CD4-positive, alpha-beta T cell treated with Interleukin-4 for 1 hour (primary cell): ENCODE measurements at regions not wholly inside any gene's neighbourhood (a gene's known extent, or its start where the extent isn't known, plus 50 kb on each side); places are given as distances from the start of the nearest gene placed in this dataset.
"Not testable (repeated sequence)": the region's sequence is repeated elsewhere in the genome, so short reads cannot be mapped to it uniquely, and the experiment has no call there.

Experiments
- DNase-seq, 2 donors: peaks; one replicate each; pipeline ENCODE4 v3.0.0-alpha.2; 2020 to 2022

DNA sequence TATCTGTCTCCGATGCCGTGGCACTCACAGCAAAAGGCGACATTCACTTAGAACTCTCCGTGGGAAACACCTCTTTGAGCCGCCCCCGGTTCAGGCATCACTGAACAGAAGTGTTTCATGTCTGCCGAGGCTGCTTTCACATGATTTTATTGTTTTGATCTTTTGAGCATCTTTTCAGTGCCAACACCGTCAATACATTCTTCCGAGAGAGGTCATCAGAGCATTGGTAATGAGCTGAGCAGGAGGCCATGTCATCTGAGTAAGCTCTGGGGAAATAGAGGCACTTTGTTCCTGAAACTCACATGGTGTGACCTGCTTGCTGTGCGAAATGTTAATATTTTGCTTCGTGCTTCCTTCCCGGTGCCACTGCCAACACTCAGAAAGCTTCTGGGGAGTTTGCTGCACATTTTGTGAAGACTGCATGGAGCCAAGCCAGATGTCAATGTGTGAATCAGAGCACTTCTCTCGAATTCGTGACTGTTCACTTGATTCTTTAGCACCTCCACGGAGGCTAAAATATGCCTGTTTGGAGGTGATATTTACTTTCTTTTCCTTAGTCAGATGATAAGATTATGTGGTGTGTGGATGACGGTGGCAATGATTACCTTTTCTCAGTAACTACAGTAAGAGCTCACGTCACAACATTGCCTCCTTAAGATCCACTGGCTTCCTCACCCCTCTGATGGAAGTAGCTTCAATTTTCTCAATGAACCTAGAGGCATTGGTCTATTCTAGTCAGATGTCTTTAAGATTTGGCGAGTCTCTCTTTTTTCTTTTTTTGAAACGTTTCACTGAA is 222.3 kb upstream of the HS3ST1 start:
- no peak for DNase-seq

DNA sequence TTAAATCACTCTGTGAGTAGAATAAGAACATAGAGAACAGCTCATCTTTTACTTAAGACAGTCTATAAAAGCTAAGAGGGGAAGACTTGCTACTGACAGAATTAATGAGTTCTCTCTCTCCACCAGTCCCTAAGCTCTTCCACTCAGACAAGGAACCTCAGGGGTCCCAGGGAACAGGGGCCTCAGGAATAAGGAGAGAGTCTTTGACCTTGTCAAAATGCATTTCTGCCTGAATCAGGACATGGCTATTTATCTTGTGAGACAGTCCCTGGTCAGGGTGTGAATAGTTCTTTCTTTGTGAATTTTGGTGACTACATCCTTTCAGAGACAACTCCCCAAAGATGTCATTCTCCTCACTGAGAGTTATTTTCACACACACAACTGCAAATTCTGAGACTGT is 218.7 kb upstream of the HS3ST1 start:
- no peak for DNase-seq

DNA sequence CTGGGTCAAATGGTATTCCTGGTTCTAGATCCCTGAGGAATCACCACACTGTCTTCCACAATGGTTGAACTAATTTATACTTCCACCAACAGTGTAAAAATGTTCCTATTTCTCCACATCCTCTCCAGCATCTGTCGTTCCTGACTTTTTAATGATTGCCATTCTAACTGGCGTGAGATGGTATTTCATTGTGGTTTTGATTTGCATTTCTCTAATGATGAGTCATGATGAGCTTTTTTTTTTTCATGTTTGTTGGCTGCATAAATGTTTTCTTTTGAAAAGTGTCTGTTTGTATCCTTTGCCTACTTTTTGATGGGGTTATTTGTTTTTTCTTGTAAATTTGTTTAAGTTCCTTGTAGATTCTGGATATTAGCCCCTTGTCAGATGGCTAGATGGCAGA is 214.4 kb upstream of the HS3ST1 start:
- DNase-seq: not testable (repeated sequence)

DNA sequence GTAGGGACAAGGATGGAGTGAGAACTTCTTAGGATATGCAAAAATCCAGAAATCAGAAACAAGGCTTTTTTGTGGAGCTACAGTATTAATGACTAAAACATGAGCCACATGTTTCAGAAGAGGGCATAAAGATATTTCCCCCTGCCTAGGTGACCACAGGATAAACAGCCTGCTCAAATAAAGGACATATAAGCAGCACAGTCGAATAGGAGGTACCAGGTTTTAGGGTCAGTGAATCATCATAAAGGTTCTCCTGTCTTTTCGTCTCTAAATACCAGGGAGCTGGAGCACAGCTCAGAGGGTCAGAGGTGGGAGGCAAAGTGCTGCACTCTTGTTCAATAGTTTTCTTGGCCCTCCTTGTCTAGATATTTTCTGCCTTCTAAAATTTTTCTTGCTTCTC is 211.9 kb upstream of the HS3ST1 start:
- DNase-seq: no peak

DNA sequence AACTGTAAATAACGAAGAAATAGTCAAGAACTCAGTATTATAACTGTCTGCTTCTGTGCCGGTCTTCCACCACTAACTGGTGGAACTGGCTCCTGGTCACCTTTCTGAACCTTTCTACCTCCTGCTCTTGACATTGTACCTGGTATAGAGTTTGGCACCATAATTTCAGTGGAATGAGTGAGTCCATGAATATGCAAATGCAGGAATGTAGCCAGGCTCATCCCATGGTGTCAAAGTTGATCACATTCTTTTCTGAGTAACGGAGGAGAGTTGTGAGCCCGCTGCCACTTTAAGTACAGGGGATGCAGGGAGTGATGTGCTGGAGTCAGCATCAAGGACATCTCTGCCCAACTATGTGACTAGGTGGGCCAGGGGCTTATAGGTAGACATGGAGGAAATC is 207.9 kb upstream of the HS3ST1 start:
- no peak for DNase-seq

DNA sequence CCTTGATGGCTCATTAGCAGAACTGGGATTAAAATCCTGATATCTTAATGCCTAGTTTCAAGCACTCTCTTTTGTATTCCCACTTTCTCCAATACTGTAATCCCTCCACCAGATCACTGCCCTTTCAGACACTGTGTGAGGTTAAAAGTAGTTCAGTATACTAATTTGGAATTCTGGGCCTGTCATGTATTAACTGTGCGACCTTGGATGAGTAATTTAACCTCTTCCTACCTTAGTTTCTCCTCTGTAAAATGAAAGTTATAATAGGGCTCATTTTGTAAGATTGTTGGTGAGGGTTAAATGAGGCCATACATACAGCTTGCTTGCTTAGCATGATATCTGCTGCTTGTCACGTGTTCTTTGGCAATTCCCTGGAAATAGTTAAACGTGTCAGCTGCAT is 207.3 kb upstream of the HS3ST1 start:
- DNase-seq: no peak

DNA sequence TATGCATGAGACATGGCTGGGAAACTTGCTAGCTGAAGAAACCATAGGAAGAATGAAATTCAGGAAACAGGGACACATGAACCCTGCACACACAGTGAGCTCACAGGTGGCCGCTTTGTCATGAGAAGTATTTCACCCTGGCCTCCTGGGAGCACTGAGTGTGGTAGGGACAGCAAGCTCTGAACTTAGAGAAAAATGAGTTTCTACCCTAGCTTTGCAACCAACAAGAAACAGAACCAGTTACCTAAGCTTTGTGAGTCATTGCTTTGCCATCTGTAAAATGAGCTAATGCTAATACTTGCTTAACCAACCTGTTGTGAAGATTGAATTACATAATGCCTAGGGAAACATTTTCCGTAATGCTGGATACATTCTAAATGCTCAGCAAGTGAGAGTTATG is 206.6 kb upstream of the HS3ST1 start:
- DNase-seq: no peak

DNA sequence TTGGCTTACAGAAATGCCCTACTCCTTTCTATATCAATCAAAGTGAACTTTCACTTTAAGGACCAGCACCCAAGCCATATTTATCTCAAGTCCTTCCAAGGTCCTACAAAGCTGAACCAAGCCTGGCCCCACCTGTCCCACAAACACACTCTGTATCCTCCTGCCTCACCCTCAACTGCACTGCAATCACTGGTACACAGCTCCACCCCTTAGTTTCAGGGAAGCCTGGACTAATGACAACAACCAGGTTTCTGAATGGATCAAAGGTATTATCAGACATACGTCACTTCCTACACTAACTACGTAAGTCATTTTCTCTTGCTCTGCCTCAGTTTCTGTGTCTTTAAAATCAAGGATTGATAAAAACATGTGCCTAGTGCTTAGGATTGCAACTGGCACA is 205.6 kb upstream of the HS3ST1 start:
- no peak for DNase-seq

DNA sequence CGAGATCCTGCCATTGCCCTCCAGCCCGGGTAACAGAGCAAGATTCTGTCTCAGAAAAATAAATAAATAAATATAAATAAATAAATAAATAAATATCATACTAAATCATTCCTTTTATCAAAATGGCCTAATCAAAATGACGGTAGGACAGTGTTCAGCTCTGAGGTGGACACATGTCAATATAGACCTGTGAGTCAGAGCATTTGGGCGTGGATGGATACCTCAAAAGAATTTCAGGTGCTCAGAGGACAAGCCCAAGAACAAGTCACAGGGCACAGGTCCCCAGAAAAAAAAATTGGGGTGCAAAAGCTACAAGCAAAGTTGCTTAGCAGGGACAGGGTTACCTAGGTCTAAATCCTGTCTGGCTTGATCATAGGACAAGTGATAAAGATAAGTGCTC is 204.7 kb upstream of the HS3ST1 start:
- DNase-seq: no peak

DNA sequence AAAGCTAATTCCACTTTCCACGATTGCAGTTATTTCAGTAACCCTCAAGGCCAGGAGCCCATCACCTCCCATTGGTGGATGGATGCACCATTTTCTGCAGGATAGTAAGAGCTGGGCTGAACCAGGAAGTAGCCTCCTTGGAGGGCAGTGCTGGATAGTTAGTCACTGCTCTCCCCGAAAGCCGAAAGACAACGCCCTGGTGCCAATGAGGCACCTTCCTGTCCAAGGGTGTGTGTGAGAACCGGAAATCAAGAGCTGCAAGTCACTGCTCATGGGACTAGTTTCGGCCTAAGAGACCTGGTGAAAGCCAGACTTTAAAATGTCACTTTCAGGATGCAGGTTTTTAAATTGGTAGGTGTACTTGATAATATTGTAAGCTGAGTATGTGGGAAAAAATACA is 203.8 kb upstream of the HS3ST1 start:
- DNase-seq: no peak

DNA sequence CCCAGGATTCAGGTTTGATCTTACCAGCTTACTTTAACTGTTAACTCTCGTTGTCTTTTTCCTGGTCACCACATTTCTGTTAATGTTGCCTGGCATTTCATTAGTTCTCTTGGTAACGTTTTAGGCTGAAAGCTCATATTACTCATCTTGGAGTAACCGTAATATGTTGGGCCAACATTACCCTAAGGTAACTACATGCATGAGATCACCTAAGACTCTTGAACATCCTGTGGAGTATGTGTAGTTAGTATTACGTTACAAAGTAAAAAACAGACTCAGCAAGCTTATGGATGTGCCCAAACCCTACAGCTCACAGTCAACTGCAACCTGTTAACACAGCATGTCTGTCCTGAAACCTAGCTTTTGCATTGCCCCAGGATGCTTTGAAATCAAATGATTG is 203.3 kb upstream of the HS3ST1 start:
- DNase-seq: no peak

DNA sequence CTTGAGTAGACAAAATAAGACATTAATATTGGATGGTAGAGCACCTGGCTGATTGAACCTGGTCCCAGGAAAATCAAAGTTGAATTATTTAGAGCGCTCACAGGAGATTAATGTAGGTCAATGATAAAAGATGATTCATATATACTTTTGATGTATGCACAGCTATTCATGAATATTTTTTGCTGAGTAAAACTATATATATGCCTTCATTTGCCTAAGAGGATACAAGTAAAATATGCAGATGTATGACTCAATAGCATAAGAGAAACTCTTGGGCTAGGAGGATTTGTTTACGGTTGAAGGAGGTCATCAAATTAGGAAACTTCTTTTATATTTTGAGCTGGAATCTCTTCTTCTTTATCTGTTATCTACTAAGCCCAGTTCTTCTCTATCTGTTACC is 202.7 kb upstream of the HS3ST1 start:
- no peak for DNase-seq

DNA sequence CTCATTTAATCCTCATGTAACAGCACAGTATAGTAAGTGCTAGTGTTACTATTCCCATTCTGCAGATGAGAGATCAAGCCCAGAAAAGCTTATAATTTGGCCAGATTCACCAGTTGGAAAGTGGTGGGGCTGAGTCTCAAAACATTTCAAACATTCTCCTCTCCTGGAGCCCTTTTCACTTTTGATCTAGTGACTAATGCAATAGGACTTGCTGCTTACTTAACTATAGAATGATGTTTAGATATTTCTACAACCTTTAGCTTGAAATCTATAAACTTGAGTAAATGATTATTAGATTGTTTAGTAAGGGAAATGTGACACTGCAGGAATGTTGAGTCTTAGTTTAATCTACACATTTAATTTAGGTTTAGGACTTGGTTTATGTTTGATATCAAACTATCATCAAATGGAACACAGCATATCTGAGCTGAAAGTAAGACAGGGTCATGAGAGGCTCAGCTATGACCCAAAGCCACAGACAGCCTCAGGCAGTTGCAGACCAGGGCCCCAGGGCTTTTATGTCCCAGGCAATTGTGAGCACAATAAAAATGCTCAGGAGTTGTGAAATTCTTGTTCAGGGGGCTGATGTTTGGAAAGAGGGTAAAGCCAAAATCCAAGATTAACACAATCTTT is 199.5 kb upstream of the HS3ST1 start:
- DNase-seq: no peak

DNA sequence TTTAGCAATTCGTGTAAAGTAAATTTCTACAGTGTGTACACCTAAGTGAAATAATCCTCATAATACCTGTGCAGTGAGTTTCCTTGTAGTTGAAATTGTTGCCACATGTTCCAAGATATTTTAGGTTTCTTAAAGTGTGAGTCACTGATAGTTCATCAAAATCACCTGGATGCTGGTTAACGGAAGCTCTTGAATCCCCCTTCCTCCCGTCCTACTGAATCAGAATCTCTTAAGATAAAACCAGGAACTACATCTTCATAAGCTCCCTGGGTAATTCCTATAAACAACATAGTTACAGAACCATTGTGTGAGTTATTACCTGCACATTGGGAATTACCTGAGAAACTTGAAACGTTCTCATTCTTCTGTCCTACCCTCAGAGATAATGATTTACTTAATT is 197.4 kb upstream of the HS3ST1 start:
- DNase-seq: no peak

DNA sequence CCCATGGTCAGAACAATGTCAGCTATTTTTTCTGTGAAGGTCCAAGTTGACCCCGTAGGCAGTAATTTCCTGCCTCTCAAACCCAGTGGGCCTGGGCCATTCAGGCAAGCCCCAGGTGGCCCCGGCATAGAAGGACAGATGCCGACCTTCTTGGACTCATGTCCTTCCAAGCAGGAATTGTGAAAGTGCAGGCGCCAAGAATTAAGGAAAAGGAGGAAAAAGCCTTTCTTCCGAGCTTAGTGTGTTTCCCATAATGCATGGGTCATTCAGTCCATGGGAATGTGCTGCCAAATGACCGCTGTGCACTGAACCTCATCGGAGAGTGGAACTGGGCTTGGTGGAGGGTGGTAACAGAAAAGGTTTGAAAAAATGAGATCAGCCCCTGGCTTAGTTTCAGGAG is 196.5 kb upstream of the HS3ST1 start:
- DNase-seq: no peak

DNA sequence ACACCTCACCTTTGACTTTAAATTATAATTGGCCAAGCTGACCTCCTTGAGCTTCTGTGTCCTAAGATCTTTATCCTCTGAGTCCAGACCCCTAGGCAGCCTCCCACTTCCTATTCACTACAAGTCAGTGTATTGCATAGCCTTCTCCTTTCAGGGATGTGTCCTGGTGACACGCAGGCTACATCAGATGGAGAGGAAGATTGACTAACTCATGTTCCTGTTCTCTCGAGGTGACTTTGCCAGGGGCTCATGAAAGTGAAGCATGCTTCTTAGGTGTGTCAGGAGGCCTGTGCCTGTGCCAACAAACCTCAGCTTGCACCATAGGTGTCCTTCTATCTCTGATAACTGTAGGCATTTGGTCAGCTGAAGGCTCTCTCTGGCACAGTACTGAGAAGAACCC is 195.7 kb upstream of the HS3ST1 start:
- DNase-seq: no peak

DNA sequence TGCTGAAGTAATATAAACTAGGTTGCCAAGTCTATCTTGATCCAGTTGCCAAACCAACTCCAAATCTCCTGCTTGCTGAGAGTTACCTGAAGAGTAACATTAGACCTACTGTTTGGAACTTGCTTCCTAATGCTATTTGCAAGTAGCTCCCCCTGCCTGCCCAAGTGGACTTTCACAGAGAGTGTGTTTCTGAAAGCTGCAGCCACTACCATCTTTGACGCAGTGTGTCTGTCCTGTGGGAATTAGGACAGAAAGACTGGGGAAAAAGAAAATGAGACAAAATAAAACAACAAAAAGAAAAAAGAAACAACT is 195.0 kb upstream of the HS3ST1 start:
- no peak for DNase-seq

DNA sequence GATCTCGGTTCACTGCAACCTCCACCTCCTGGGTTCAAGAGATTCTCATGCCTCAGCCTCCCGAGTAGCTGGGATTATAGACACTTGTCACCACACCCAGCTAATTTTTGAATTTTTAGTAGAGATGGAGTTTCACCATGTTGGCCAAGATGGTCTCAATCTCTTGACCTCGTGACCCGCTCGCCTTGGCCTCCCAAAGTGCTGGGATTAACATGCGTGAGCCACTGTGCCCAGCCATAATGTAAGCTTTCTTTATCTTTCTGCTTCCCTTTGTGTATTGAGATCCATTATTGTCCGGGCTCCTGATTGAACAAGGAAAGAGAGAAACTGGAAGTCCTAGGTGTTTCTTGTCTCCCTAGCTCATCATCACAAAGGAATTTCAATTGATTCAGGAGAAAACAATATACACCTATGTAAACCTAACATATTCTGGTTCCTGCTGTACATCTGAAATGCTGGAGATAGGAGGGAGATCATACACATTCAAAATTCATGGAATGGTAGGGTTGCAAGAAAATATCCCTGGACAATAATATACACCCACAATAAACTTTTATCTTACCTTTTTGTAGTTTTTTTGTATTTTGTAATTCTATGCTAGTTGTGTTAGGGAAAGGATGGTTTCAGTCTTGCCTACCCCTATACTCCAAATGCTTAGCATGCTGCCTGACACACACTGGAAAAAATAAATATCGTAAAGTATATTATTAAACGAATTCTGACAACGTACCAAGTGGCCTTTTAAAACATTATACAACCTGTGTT is 194.4 kb upstream of the HS3ST1 start:
- DNase-seq: no peak

DNA sequence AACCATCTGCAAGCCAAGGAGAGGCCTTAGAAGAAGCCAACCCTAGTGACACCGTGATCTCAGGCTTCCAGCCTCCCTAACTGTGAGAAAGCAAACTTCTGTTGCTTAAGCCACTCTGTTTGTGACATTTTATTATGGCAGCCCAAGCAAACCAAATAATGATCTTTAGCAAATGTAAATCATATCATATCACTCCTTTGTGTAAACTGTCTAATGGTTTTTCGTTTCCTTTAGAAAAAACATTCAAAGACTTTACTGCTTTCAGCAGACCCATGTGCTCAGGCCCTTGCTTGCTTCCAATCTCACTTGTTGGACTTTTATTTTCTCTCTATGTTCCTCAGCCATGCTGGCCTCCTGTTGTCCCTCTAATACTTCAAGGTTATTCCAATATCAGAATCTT is 192.2 kb upstream of the HS3ST1 start:
- DNase-seq: no peak

DNA sequence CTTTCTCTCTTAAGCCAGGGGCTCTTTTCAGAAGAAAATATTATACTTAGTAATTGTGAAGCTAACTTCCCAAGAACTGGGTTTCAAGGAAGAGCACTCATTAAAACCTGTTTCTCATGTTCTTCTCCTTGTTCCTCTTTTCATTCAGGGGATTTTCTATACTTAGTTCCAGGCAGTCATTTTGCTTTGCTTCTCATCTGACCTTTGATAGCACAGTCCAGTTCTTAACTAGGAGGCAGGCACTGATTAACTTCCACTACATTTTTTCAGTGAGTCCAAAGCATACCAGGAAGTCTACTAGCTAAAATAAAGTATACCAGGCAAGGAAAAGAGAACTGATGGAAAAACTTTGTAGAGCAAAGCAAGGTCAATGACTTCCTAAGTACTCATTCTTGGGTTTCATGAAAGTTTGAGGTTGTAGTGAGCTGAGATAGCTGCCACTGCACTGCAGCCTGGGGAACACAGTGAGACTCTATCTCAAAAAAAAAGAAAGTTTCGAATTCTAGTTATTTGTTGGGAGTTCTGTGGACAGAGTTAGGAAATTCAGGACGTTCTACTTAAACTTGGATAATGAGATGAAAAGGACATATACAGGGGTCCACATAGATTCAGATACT is 190.1 kb upstream of the HS3ST1 start:
- no peak for DNase-seq

DNA sequence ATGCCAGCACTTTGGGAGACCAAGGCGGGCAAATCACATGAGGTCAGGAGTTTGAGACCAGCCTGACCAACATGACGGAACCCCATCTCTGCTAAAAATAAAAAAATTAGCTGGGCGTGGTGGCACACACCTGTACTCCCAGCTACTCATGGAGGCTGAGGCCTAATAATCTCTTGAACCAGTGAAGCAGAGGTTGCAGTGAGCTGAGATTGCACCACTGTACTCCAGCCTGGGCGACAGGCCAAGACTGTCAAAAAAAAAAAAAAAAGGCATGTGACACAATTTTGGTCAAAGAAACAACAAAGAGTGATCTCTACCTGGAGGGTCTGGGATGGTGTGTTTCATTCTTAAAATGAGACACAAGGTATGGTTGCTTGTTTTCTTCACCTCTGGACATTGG is 188.2 kb upstream of the HS3ST1 start:
- no peak for DNase-seq

DNA sequence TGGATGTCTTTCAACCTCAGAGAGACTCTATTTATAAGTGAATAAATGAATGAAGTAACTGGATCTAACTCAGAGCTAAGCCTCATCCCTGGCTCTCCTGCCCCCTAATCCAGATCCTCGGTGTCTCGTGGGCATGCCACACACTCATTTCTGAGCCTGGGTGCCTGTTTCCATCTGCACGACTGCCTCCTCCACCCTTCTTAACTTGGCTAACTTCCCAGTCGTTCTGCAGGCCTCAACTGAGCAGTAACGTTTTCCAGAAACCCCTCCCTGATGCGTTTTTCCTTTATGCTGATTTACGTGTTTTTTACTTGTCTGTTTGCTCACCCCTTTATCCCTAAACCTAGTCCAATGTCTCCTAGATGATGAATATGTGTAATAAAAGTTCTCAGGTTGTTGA is 186.9 kb upstream of the HS3ST1 start:
- DNase-seq: no peak

DNA sequence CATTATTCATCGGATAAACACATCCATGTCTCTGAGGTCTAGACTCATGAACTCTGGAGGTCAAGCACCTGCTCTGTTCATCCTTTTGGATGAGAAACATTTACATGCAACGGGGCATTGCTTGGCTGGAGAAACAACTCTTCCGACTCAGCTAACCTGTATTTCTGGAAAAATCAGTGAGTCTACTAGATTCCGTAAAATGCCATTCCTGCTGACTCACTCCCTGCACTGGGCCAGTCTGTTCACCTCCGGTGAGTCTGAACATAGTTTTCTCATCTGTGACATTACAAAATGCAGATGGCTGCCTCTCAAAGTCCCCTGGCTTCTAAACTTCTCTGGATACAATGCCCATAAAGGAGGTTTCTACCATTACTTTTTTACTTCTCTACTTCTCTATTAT is 185.7 kb upstream of the HS3ST1 start:
- DNase-seq: no peak

DNA sequence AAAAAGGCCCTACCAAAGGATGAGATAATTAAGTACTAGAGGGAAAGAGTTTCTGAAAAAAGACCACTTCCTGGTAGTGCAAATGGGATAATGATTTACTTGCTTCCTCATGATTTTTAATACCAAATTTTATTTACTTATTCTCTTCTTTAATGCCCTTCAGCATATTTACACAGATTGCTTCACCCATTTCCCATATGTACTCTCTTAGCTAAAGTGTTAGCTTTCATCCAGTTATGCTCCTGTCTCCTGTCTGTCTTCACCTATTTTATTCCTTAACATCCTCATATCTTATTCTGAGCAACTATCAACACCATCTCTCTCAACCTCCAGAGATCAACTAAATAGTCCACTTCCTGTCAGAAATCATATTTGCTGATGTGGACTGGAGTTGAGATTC is 183.2 kb upstream of the HS3ST1 start:
- no peak for DNase-seq
